GM23338 (cell line): ENCODE measurements at regions not wholly inside any gene's neighbourhood (a gene's known extent, or its start where the extent isn't known, plus 50 kb on each side); places are given as distances from the start of the nearest gene placed in this dataset.

Experiments
- ATAC-seq: fragments of 200-7000 bp; cut with Tn5 transposase; 3 replicates; pipeline ENCODE4 v1.9.1; 2020
- DNase-seq: peaks from one replicate; pipeline ENCODE4 v3.0.0-alpha.2; 2015; ENCODE audit warnings: low spot score
- H2AFZ ChIP-seq: fragments of 200-600 bp; sonication (generic); 2 replicates; pipeline ENCODE4 v1.8.0; 2016; ENCODE audit warnings: antibody characterized with exemption, mild to moderate bottlenecking, moderate library complexity
- H3F3A ChIP-seq: fragments of 200-600 bp; sonication (generic); replicated peaks from 2 replicates; pipeline ENCODE4 v1.8.0; 2017; ENCODE audit warnings: antibody characterized with exemption, mixed run types, low read depth
- H3K27ac ChIP-seq: fragments of 200-600 bp; sonication (generic); 2 replicates; pipeline ENCODE4 v1.6.1; 2016; ENCODE audit warnings: low read depth
- H3K27me3 ChIP-seq: fragments of 200-600 bp; sonication (generic); 2 replicates; pipeline ENCODE4 v1.8.0; 2016; ENCODE audit warnings: mild to moderate bottlenecking, mixed run types, moderate library complexity; ENCODE audit not compliant: insufficient read depth
- H3K36me3 ChIP-seq: fragments of 200-600 bp; sonication (generic); 2 replicates; pipeline ENCODE4 v1.8.0; 2016; ENCODE audit warnings: mild to moderate bottlenecking; ENCODE audit not compliant: insufficient read depth
- H3K4me1 ChIP-seq: fragments of 200-600 bp; sonication (generic); 2 replicates; pipeline ENCODE4 v1.8.0; 2016; ENCODE audit warnings: mild to moderate bottlenecking, moderate library complexity; ENCODE audit not compliant: insufficient read depth
- H3K4me2 ChIP-seq: fragments of 200-600 bp; sonication (generic); 2 replicates; pipeline ENCODE4 v1.7.1; 2017; ENCODE audit warnings: mixed run types
- H3K4me3 ChIP-seq: fragments of 200-600 bp; sonication (generic); 2 replicates; pipeline ENCODE4 v1.6.1; 2016; ENCODE audit warnings: mixed run types
- H3K79me2 ChIP-seq: fragments of 200-600 bp; sonication (generic); replicated peaks from 2 replicates; pipeline ENCODE4 v1.8.0; 2017; ENCODE audit warnings: mild to moderate bottlenecking; ENCODE audit not compliant: insufficient read depth
- H3K9me2 ChIP-seq: fragments of 200-600 bp; sonication (generic); 2 replicates; pipeline ENCODE4 v1.8.0; 2017; ENCODE audit not compliant: insufficient read depth
- H4K20me1 ChIP-seq: fragments of 200-600 bp; sonication (generic); replicated peaks from 2 replicates; pipeline ENCODE4 v1.8.0; 2017; ENCODE audit warnings: mild to moderate bottlenecking; ENCODE audit not compliant: insufficient read depth
- H3K27ac Mint-ChIP-seq: 2 replicates; pipeline ENCODE4 v1.8.0; 2020; ENCODE audit warnings: inconsistent platforms, mild to moderate bottlenecking, moderate library complexity, mixed read lengths
- H3K27me3 Mint-ChIP-seq: 3 replicates; pipeline ENCODE4 v1.8.0; 2022; ENCODE audit warnings: low read depth, mild to moderate bottlenecking, moderate library complexity, mixed read lengths, inconsistent platforms; ENCODE audit not compliant: insufficient read depth, poor library complexity
- H3K36me3 Mint-ChIP-seq: 3 replicates; pipeline ENCODE4 v1.8.0; 2021; ENCODE audit warnings: low read depth, mild to moderate bottlenecking, inconsistent platforms, moderate library complexity, mixed read lengths
- H3K4me1 Mint-ChIP-seq: 3 replicates; pipeline ENCODE4 v1.8.0; 2020; ENCODE audit warnings: mild to moderate bottlenecking, inconsistent platforms, mixed read lengths
- H3K4me3 Mint-ChIP-seq: 3 replicates; pipeline ENCODE4 v1.8.0; 2021; ENCODE audit warnings: moderate library complexity, mild to moderate bottlenecking, inconsistent platforms, mixed read lengths
- H3K9me3 Mint-ChIP-seq: 3 replicates; pipeline ENCODE4 v1.8.0; 2020; ENCODE audit warnings: moderate library complexity, mild to moderate bottlenecking, inconsistent platforms, mixed read lengths
- CREB1 ChIP-seq: fragments of 250-450 bp; sonication (Bioruptor Pico); IDR thresholded peaks from 2 replicates; pipeline ENCODE4 v1.5.0; 2020; ENCODE audit warnings: low read depth, mild to moderate bottlenecking, moderate library complexity
- EZH2 ChIP-seq: fragments of 200-600 bp; sonication (generic); IDR thresholded peaks from one replicate; pipeline ENCODE4 v1.8.0; 2017; ENCODE audit warnings: antibody characterized with exemption, mild to moderate bottlenecking, low read depth; ENCODE audit not compliant: unreplicated experiment
- EZH2phosphoT487 ChIP-seq: fragments of 200-600 bp; sonication (generic); IDR thresholded peaks from one replicate; pipeline ENCODE4 v1.8.1; 2018; ENCODE audit warnings: antibody characterized with exemption; ENCODE audit not compliant: unreplicated experiment
- NANOG ChIP-seq: IDR thresholded peaks from 2 replicates; pipeline ENCODE4 v1.6.1; 2016; ENCODE audit warnings: antibody characterized with exemption, borderline replicate concordance
- ZNF114 ChIP-seq: fragments of 250-450 bp; sonication (Bioruptor Pico); IDR thresholded peaks from 2 replicates; pipeline ENCODE4 v1.5.0; 2020; ENCODE audit warnings: mild to moderate bottlenecking, moderate library complexity
- ZNF331 ChIP-seq: fragments of 250-450 bp; sonication (Bioruptor Pico); IDR thresholded peaks from 2 replicates; pipeline ENCODE4 v1.5.0; 2020; ENCODE audit warnings: low read depth, mild to moderate bottlenecking, moderate library complexity
- TF ChIP-seq, protein P1 (sequence below), 2 experiments: fragments of 200-600 bp in 1 of 2; sonication (generic) in 1 of 2; conservative IDR thresholded peaks; 2 replicates each; pipeline versions ENCODE4 v1.5.1 to v1.6.1; 2016 to 2017; ENCODE audit warnings: antibody characterized with exemption in 2 of 2, low read depth in 2 of 2, mild to moderate bottlenecking in 2 of 2, moderate library complexity in 1 of 2
- TF ChIP-seq, protein P2 (sequence below): IDR thresholded peaks from 2 replicates; pipeline ENCODE4 v1.6.1; 2016; ENCODE audit warnings: antibody characterized with exemption
- TF ChIP-seq, protein P3 (sequence below): IDR thresholded peaks from one replicate; pipeline ENCODE4 v1.6.1; 2018; ENCODE audit warnings: antibody characterized with exemption; ENCODE audit not compliant: unreplicated experiment
- TF ChIP-seq, protein P4 (sequence below): fragments of 250-450 bp; sonication (Bioruptor Pico); IDR thresholded peaks from 2 replicates; pipeline ENCODE4 v1.5.0; 2020; ENCODE audit warnings: mild to moderate bottlenecking, moderate library complexity

DNA sequence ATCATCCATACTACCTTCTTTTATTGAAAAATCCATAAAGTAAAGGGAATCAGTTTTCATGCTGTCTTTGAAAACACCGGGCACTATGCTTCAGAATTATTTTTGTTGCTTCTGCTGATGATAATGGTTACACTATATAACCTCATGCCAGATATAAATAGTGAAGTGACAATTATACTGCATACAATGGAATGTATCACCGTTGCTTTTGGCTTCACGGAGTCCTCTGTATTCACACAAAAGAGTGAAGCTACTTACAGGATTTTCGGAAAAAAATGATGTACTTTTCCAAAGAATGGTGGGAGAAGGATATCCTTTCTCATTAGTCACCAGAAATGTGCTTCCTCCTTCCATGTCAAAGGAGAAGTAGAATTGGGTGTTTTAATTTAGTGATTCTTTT, 159.1 kb upstream of the PITX2 start (continued):
- TF ChIP-seq, protein P1, sequence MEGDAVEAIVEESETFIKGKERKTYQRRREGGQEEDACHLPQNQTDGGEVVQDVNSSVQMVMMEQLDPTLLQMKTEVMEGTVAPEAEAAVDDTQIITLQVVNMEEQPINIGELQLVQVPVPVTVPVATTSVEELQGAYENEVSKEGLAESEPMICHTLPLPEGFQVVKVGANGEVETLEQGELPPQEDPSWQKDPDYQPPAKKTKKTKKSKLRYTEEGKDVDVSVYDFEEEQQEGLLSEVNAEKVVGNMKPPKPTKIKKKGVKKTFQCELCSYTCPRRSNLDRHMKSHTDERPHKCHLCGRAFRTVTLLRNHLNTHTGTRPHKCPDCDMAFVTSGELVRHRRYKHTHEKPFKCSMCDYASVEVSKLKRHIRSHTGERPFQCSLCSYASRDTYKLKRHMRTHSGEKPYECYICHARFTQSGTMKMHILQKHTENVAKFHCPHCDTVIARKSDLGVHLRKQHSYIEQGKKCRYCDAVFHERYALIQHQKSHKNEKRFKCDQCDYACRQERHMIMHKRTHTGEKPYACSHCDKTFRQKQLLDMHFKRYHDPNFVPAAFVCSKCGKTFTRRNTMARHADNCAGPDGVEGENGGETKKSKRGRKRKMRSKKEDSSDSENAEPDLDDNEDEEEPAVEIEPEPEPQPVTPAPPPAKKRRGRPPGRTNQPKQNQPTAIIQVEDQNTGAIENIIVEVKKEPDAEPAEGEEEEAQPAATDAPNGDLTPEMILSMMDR (conservative IDR thresholded peaks at IDR 0.05; ENCODE audit: low read depth in 2 of 2): no peak
- no peak for TF ChIP-seq ZNF331 (CRISPR knock-in tag)

DNA sequence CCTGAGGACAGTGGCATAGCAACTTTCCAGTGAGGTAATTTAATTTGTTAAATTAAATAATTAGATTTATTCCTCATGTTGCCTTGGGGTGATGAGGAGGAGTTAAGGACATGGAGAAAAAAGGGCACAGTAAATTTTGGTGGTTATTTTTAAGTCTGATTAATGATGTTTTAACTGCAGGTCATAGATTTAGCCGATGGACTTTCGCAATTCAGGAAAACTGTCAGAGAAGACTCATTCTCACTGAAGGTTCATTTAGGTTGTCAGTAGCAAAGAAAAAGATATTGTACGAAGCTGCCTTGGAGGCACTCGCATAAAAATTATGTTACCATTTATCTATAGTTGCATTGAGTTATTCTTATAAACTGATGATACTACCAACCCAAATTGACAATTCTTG, 164.2 kb upstream of the PITX2 start:
- Mint-ChIP-seq H3K9me3 (no peaks in the 10 kb centered on the region), H3K4me1 (peaks cover 7% of the 10 kb centered on the region; the same call in 2 of the 3 replicates), H3K27me3 (no peaks in the 10 kb centered on the region), H3K4me3 (no peak overlapping the region), H3K36me3 (no peaks in the 10 kb centered on the region), H3K27ac (no peak overlapping the region)
- Histone ChIP-seq H4K20me1 (no peaks in the 10 kb centered on the region), H2AFZ (no peak overlapping the region), H3K4me1 (no peaks in the 10 kb centered on the region), H3K27ac (no peak overlapping the region), H3F3A (no peaks in the 10 kb centered on the region), H3K79me2 (no peaks in the 10 kb centered on the region), H3K36me3 (no peaks in the 10 kb centered on the region), H3K27me3 (no peaks in the 10 kb centered on the region), H3K9me2 (no peaks in the 10 kb centered on the region), H3K4me2 (no peak overlapping the region), H3K4me3 (no peak overlapping the region)
- no peak for ATAC-seq
- no peak for DNase-seq
- TF ChIP-seq ZNF114 (CRISPR knock-in tag): no peak
- TF ChIP-seq, protein P2, sequence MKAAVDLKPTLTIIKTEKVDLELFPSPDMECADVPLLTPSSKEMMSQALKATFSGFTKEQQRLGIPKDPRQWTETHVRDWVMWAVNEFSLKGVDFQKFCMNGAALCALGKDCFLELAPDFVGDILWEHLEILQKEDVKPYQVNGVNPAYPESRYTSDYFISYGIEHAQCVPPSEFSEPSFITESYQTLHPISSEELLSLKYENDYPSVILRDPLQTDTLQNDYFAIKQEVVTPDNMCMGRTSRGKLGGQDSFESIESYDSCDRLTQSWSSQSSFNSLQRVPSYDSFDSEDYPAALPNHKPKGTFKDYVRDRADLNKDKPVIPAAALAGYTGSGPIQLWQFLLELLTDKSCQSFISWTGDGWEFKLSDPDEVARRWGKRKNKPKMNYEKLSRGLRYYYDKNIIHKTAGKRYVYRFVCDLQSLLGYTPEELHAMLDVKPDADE: no peak
- TF ChIP-seq NANOG: no peak
- TF ChIP-seq, protein P1 (conservative IDR thresholded peaks at IDR 0.05; ENCODE audit: low read depth in 2 of 2): no peak
- TF ChIP-seq EZH2phosphoT487: no peak
- no peak for TF ChIP-seq ZNF331 (CRISPR knock-in tag)
- no peak for TF ChIP-seq EZH2
- TF ChIP-seq, protein P3, sequence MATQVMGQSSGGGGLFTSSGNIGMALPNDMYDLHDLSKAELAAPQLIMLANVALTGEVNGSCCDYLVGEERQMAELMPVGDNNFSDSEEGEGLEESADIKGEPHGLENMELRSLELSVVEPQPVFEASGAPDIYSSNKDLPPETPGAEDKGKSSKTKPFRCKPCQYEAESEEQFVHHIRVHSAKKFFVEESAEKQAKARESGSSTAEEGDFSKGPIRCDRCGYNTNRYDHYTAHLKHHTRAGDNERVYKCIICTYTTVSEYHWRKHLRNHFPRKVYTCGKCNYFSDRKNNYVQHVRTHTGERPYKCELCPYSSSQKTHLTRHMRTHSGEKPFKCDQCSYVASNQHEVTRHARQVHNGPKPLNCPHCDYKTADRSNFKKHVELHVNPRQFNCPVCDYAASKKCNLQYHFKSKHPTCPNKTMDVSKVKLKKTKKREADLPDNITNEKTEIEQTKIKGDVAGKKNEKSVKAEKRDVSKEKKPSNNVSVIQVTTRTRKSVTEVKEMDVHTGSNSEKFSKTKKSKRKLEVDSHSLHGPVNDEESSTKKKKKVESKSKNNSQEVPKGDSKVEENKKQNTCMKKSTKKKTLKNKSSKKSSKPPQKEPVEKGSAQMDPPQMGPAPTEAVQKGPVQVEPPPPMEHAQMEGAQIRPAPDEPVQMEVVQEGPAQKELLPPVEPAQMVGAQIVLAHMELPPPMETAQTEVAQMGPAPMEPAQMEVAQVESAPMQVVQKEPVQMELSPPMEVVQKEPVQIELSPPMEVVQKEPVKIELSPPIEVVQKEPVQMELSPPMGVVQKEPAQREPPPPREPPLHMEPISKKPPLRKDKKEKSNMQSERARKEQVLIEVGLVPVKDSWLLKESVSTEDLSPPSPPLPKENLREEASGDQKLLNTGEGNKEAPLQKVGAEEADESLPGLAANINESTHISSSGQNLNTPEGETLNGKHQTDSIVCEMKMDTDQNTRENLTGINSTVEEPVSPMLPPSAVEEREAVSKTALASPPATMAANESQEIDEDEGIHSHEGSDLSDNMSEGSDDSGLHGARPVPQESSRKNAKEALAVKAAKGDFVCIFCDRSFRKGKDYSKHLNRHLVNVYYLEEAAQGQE: no peak
- TF ChIP-seq, protein P4, sequence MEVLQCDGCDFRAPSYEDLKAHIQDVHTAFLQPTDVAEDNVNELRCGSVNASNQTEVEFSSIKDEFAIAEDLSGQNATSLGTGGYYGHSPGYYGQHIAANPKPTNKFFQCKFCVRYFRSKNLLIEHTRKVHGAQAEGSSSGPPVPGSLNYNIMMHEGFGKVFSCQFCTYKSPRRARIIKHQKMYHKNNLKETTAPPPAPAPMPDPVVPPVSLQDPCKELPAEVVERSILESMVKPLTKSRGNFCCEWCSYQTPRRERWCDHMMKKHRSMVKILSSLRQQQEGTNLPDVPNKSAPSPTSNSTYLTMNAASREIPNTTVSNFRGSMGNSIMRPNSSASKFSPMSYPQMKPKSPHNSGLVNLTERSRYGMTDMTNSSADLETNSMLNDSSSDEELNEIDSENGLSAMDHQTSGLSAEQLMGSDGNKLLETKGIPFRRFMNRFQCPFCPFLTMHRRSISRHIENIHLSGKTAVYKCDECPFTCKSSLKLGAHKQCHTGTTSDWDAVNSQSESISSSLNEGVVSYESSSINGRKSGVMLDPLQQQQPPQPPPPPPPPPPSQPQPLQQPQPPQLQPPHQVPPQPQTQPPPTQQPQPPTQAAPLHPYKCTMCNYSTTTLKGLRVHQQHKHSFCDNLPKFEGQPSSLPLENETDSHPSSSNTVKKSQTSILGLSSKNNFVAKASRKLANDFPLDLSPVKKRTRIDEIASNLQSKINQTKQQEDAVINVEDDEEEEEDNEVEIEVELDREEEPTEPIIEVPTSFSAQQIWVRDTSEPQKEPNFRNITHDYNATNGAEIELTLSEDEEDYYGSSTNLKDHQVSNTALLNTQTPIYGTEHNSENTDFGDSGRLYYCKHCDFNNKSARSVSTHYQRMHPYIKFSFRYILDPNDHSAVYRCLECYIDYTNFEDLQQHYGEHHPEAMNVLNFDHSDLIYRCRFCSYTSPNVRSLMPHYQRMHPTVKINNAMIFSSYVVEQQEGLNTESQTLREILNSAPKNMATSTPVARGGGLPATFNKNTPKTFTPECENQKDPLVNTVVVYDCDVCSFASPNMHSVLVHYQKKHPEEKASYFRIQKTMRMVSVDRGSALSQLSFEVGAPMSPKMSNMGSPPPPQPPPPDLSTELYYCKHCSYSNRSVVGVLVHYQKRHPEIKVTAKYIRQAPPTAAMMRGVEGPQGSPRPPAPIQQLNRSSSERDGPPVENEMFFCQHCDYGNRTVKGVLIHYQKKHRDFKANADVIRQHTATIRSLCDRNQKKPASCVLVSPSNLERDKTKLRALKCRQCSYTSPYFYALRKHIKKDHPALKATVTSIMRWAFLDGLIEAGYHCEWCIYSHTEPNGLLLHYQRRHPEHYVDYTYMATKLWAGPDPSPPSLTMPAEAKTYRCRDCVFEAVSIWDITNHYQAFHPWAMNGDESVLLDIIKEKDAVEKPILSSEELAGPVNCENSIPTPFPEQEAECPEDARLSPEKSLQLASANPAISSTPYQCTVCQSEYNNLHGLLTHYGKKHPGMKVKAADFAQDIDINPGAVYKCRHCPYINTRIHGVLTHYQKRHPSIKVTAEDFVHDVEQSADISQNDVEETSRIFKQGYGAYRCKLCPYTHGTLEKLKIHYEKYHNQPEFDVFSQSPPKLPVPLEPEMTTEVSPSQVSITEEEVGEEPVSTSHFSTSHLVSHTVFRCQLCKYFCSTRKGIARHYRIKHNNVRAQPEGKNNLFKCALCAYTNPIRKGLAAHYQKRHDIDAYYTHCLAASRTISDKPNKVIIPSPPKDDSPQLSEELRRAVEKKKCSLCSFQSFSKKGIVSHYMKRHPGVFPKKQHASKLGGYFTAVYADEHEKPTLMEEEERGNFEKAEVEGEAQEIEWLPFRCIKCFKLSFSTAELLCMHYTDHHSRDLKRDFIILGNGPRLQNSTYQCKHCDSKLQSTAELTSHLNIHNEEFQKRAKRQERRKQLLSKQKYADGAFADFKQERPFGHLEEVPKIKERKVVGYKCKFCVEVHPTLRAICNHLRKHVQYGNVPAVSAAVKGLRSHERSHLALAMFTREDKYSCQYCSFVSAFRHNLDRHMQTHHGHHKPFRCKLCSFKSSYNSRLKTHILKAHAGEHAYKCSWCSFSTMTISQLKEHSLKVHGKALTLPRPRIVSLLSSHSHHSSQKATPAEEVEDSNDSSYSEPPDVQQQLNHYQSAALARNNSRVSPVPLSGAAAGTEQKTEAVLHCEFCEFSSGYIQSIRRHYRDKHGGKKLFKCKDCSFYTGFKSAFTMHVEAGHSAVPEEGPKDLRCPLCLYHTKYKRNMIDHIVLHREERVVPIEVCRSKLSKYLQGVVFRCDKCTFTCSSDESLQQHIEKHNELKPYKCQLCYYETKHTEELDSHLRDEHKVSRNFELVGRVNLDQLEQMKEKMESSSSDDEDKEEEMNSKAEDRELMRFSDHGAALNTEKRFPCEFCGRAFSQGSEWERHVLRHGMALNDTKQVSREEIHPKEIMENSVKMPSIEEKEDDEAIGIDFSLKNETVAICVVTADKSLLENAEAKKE (CRISPR knock-in tag): no peak
- TF ChIP-seq CREB1 (CRISPR knock-in tag): no peak
